GM12874 (cell line): ENCODE measurements at regions not wholly inside any gene's neighbourhood (a gene's known extent, or its start where the extent isn't known, plus 50 kb on each side); places are given as distances from the start of the nearest gene placed in this dataset.

Experiments
- CTCF ChIP-seq: IDR thresholded peaks from 2 replicates; pipeline ENCODE4 v1.5.1; 2011; ENCODE audit warnings: low read depth, mild to moderate bottlenecking, control low read depth, low read length, moderate library complexity; ENCODE audit not compliant: insufficient read depth

DNA sequence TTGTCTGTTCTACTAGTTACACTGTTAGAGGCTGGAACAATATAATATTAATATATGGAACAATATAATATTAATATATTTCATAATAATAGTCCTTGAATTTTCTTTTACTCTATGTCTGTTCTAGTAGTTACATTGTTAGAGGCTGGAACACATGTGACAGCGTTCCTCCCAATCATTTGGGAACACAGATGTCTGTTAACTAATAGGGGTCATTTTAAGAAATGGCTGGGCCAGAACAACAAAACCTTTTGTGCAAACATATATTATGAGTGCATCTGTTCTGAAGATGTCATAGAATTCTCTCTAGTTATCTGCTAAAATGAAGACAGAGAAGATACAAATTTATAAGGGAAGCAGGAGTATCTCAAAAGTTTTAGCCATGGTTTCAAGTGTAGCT is 114.0 kb upstream of the PDZRN3 start:
- TF ChIP-seq CTCF: no peak

- no peak for TF ChIP-seq CTCF
Measured at GRCh38 chr3:73734211-73735089, 109.7 kb upstream of the PDZRN3 start.

- TF ChIP-seq CTCF: no peak
Measured at GRCh38 chr3:73733746-73734145, 109.0 kb upstream of the PDZRN3 start.

DNA sequence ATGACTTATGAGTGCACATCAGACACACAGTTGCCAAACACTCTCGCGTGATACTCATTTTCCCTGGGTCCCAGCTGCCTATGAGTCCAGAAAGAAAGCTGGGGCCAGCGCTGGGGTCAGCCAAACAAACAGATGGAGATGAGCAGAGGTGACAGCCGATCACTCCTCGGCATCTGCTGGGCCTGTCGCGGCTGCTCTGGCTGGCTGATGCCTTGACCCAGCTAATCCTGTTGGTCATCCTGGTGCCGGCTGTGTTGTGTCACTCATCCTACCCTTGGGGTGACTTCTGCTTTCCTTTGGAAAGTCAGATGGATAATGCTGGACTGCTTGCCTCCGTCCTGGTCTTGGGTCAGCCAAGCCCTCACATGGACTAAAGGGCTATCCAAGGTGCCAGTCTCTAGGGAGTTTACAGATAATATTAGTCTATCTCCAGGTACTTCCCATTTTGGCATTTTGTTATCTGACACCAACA is 105.3 kb upstream of the PDZRN3 start:
- no peak for TF ChIP-seq CTCF

- no peak for TF ChIP-seq CTCF
Measured at GRCh38 chr3:73727854-73728253, 103.1 kb upstream of the PDZRN3 start.

- no peak for TF ChIP-seq CTCF
Measured at GRCh38 chr3:73727117-73727821, 102.5 kb upstream of the PDZRN3 start.

DNA sequence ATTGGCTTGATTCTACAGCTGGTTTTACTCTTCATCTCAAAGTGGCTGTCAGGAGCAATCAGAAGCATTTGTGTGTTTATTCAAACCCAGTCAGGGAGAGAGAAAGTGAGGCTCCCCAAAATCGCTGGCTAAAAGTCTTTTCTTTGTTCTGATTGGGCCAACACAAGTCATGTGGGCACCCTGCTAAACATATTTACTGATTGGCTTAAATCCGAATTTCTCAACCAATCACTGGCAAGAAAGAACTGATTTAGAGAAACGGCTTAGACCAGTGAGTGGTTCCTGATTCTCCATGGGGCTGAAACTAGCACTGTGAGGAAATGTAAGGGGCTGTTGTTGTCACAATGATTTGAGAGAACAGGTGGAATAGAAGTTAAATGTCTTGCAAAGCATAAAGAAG is 98.9 kb upstream of the PDZRN3 start:
- TF ChIP-seq CTCF: no peak
